MCF 10A (cell line): ENCODE measurements at regions not wholly inside any gene's neighbourhood (a gene's known extent, or its start where the extent isn't known, plus 50 kb on each side); places are given as distances from the start of the nearest gene placed in this dataset.
A peak's percentile ranks its signal among the peaks of the same experiment; 100 is the strongest.

Source experiments
- BruUV-seq: library from RNA; stranded (reverse); fragments of 400-500 nt; replicated peaks from 2 replicates; lab custom pipeline; 2021; lab: Mats Ljungman, UMichigan
- CTCF ChIA-PET: fragments of 300-600 bp; sonication (Branson Sonifier 250); formaldehyde crosslinking; extraction: SDS; loops from one replicate; lab custom pipeline; 2021; ENCODE audit warnings: antibody characterized with exemption, inconsistent platforms; lab: Yijun Ruan, JAX
- POLR2A ChIA-PET: fragments of 300-600, 350-650 bp; sonication (Branson Sonifier 250); formaldehyde crosslinking; extraction: SDS; loops from one replicate; lab custom pipeline; 2020; ENCODE audit warnings: antibody characterized with exemption, inconsistent platforms; lab: Yijun Ruan, JAX
- DNase-seq: peaks from one replicate; pipeline ENCODE4 v3.0.0-alpha.2; 2018; ENCODE audit not compliant: unreplicated experiment
- H3K27ac Mint-ChIP-seq: one replicate; pipeline ENCODE4 v1.8.0; 2022; ENCODE audit warnings: mild to moderate bottlenecking, low read depth, mixed read lengths; ENCODE audit not compliant: unreplicated experiment
- H3K27me3 Mint-ChIP-seq: one replicate; pipeline ENCODE4 v1.8.0; 2022; ENCODE audit warnings: mixed read lengths; ENCODE audit not compliant: insufficient read depth, unreplicated experiment
- H3K36me3 Mint-ChIP-seq: one replicate; pipeline ENCODE4 v1.8.0; 2022; ENCODE audit warnings: mild to moderate bottlenecking, moderate library complexity, mixed read lengths; ENCODE audit not compliant: insufficient read depth, unreplicated experiment
- H3K4me1 Mint-ChIP-seq: one replicate; pipeline ENCODE4 v1.8.0; 2022; ENCODE audit warnings: mixed read lengths; ENCODE audit not compliant: insufficient read depth, unreplicated experiment
- H3K4me3 Mint-ChIP-seq: one replicate; pipeline ENCODE4 v1.8.0; 2022; ENCODE audit warnings: mild to moderate bottlenecking, moderate library complexity, mixed read lengths; ENCODE audit not compliant: unreplicated experiment
- H3K9me3 Mint-ChIP-seq: one replicate; pipeline ENCODE4 v1.8.0; 2022; ENCODE audit warnings: mixed read lengths; ENCODE audit not compliant: unreplicated experiment
- CTCF ChIP-seq: fragments of 200-600 bp; IDR thresholded peaks from one replicate; pipeline ENCODE4 v1.8.0; 2022; ENCODE audit warnings: antibody characterized with exemption, mild to moderate bottlenecking; ENCODE audit not compliant: unreplicated experiment
- intact Hi-C: fragments of 100-400 bp; cut with micrococcal nuclease; formaldehyde crosslinking; loops from 2 replicates; pipeline ENCODE4 v1.14.1; 2022

- Mint-ChIP-seq H3K9me3 (no peaks in the 10 kb centered on the region), H3K36me3 (no peaks in the 10 kb centered on the region), H3K4me1 (no peaks in the 10 kb centered on the region), H3K27me3 (no peaks in the 10 kb centered on the region), H3K4me3 (no peak overlapping the region), H3K27ac (no peak overlapping the region)
- ChIA-PET CTCF (no interaction called here), POLR2A (no interaction called here)
- no peak for TF ChIP-seq CTCF
- intact Hi-C loops: no loop called here
- no peak for DNase-seq
- no TSS peak for BruUV-seq
Measured at GRCh38 chr2:185240796-185241195, 497.8 kb upstream of the FSIP2 start.

- H3K4me3 Mint-ChIP-seq: no peak overlapping the region
- no peak for TF ChIP-seq CTCF
- no peak for DNase-seq
- H3K9me3 Mint-ChIP-seq: no peaks in the 10 kb centered on the region
- H3K4me1 Mint-ChIP-seq: no peaks in the 10 kb centered on the region
- no peak overlapping the region for H3K27ac Mint-ChIP-seq
- no TSS peak for BruUV-seq
- H3K36me3 Mint-ChIP-seq: no peaks in the 10 kb centered on the region
- no peaks in the 10 kb centered on the region for H3K27me3 Mint-ChIP-seq
- POLR2A ChIA-PET: no interaction called here
- intact Hi-C loops: no loop called here
- CTCF ChIA-PET: interaction anchor here (0.6 to 1.0 kb wide), 3 partner anchors 373 to 642 kb away, joined by 4 to 6 read pairs (median 5); no protein-coding TSS in a partner anchor
Measured at GRCh38 chr2:185241556-185241955, 497.0 kb upstream of the FSIP2 start.

GRCh38 chr2:185242462-185242861 lies 496.1 kb upstream of the FSIP2 start:
- CTCF ChIA-PET: interaction anchor here (0.6 to 1.0 kb wide), 4 partner anchors 374 to 643 kb away, joined by 3 to 6 read pairs (median 4); no protein-coding TSS in a partner anchor
- Mint-ChIP-seq H3K27ac (no peak overlapping the region), H3K4me3 (no peak overlapping the region), H3K36me3 (no peaks in the 10 kb centered on the region), H3K27me3 (no peaks in the 10 kb centered on the region), H3K4me1 (no peaks in the 10 kb centered on the region), H3K9me3 (no peaks in the 10 kb centered on the region)
- no TSS peak for BruUV-seq
- no peak for DNase-seq
- no peak for TF ChIP-seq CTCF
- intact Hi-C loops: no loop called here
- POLR2A ChIA-PET: no interaction called here

GRCh38 chr2:185245216-185245615 lies 493.4 kb upstream of the FSIP2 start:
- ChIA-PET POLR2A (no interaction called here), CTCF (interaction anchor here (0.9 kb wide), 1 partner anchor 26 kb away, joined by 4 read pairs; no protein-coding TSS in a partner anchor)
- Mint-ChIP-seq H3K27me3 (no peaks in the 10 kb centered on the region), H3K36me3 (no peaks in the 10 kb centered on the region), H3K4me1 (no peaks in the 10 kb centered on the region), H3K9me3 (no peaks in the 10 kb centered on the region), H3K27ac (no peak overlapping the region), H3K4me3 (no peak overlapping the region)
- BruUV-seq: no TSS peak
- DNase-seq: peak; percentile 6
- no peak for TF ChIP-seq CTCF
- intact Hi-C loops: no loop called here
